ENCODE measurements at regions not wholly inside any gene's neighbourhood (a gene's known extent, or its start where the extent isn't known, plus 50 kb on each side); places are given as distances from the start of the nearest gene placed in this dataset.

- TF ChIP-seq CTCF (IDR thresholded peaks at IDR 0.05; ENCODE audit: insufficient read depth, missing control alignments) = no peak
- FAIRE-seq (no peak), DNase-seq (ENCODE audit: insufficient read length, low spot score) (no peak)
Observed at GRCh38 chr5:2929779-2930178, 178.3 kb upstream of the IRX2 start.

GRCh38 chr5:2921651-2922050 is 170.2 kb upstream of the IRX2 start:
- DNase-seq (ENCODE audit: insufficient read length, low spot score) (no peak), FAIRE-seq (no peak)
- no peak for TF ChIP-seq CTCF (IDR thresholded peaks at IDR 0.05; ENCODE audit: insufficient read depth, missing control alignments)

- DNase-seq (ENCODE audit: insufficient read length, low spot score) = no peak
- no peak for FAIRE-seq
- no peak for TF ChIP-seq CTCF (IDR thresholded peaks at IDR 0.05; ENCODE audit: insufficient read depth, missing control alignments)
Observed at GRCh38 chr5:2921176-2921575, 169.7 kb upstream of the IRX2 start.

- DNase-seq (ENCODE audit: insufficient read length, low spot score) (no peak), FAIRE-seq (no peak)
- TF ChIP-seq CTCF (IDR thresholded peaks at IDR 0.05; ENCODE audit: insufficient read depth, missing control alignments) = no peak
Observed at GRCh38 chr5:2920312-2920711, 168.8 kb upstream of the IRX2 start.

GRCh38 chr5:2919310-2920018 is 168.0 kb upstream of the IRX2 start:
- no peak for DNase-seq (ENCODE audit: insufficient read length, low spot score)
- no peak for FAIRE-seq
- TF ChIP-seq CTCF (IDR thresholded peaks at IDR 0.05; ENCODE audit: insufficient read depth, missing control alignments) = no peak

GRCh38 chr5:2917524-2917923 is 166.0 kb upstream of the IRX2 start:
- no peak for TF ChIP-seq CTCF (IDR thresholded peaks at IDR 0.05; ENCODE audit: insufficient read depth, missing control alignments)
- DNase-seq (ENCODE audit: insufficient read length, low spot score) (no peak), FAIRE-seq (no peak)

DNA sequence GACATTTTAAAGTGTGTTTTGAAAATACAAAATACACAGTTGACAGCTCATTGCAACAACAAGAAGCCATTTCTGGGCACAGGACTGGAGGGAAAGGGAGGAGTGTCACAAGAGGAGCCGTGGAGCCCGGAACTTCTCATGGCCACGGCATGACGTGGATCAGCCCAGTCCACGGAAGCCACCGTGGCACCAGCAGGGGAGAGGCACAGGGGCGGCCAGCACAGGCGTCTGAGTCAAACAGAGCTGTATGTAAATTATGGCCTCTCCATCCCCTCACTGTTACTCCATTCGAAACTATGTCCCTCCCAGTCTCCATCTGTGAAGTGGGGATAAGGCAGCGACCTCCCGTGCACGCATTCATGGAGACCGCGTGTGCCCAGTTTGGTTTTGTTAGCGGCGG is 165.6 kb upstream of the IRX2 start:
- no peak for TF ChIP-seq CTCF (IDR thresholded peaks at IDR 0.05; ENCODE audit: insufficient read depth, missing control alignments)
- DNase-seq (ENCODE audit: insufficient read length, low spot score) = no peak
- FAIRE-seq = no peak
